HEK293 (cell line): ENCODE measurements at regions not wholly inside any gene's neighbourhood (a gene's known extent, or its start where the extent isn't known, plus 50 kb on each side); places are given as distances from the start of the nearest gene placed in this dataset.

Source experiments
- CTCF ChIP-seq: fragments of 450-650 bp; formaldehyde crosslinking; IDR thresholded peaks from 2 replicates; pipeline ENCODE4 v1.5.1; 2016; ENCODE audit warnings: missing biosample characterization, missing genetic modification characterization
- HIC1 ChIP-seq: fragments of 450-650 bp; formaldehyde crosslinking; IDR thresholded peaks from 2 replicates; pipeline ENCODE4 v1.5.1; 2016; ENCODE audit warnings: missing biosample characterization, missing genetic modification characterization
- HOXC10 ChIP-seq: sonication (generic); formaldehyde crosslinking; IDR thresholded peaks from 2 replicates; pipeline ENCODE4 v1.8.1; 2023; ENCODE audit warnings: mild to moderate bottlenecking, missing genetic modification reagents
- REST ChIP-seq: fragments of 450-650 bp; formaldehyde crosslinking; IDR thresholded peaks from 2 replicates; pipeline ENCODE4 v1.5.1; 2016; ENCODE audit warnings: missing biosample characterization, missing genetic modification characterization
- SETDB1 ChIP-seq: IDR thresholded peaks from one replicate; pipeline ENCODE4 v1.6.1; 2017; ENCODE audit warnings: mild to moderate bottlenecking, low read length, moderate library complexity, mixed read lengths; ENCODE audit not compliant: insufficient read length
- ZNF324 ChIP-seq: fragments of 450-650 bp; formaldehyde crosslinking; IDR thresholded peaks from 2 replicates; pipeline ENCODE4 v1.5.1; 2016; ENCODE audit warnings: missing biosample characterization, missing genetic modification characterization
- ZNF558 ChIP-seq: fragments of 450-650 bp; formaldehyde crosslinking; IDR thresholded peaks from 2 replicates; pipeline ENCODE4 v1.5.1; 2016; ENCODE audit warnings: missing biosample characterization, missing genetic modification characterization
- ZNF561 ChIP-seq: fragments of 450-650 bp; IDR thresholded peaks from 2 replicates; pipeline ENCODE4 v1.5.1; 2018; ENCODE audit warnings: missing biosample characterization, missing genetic modification characterization, borderline replicate concordance
- ZNF785 ChIP-seq: fragments of 450-650 bp; formaldehyde crosslinking; IDR thresholded peaks from 2 replicates; pipeline ENCODE4 v1.5.1; 2016; ENCODE audit warnings: missing biosample characterization, missing genetic modification characterization

- TF ChIP-seq ZNF558 (tag by site-specific recombination) (no peak), HIC1 (tag by site-specific recombination) (no peak), HOXC10 (CRISPR knock-in tag) (no peak), CTCF (tag by site-specific recombination) (no peak), ZNF785 (tag by site-specific recombination) (no peak), REST (tag by site-specific recombination) (no peak), ZNF561 (tag by site-specific recombination) (no peak), ZNF324 (tag by site-specific recombination) (no peak), SETDB1 (no peak)
Measured at GRCh38 chr6:45728674-45729073, 287.0 kb downstream of the CLIC5 start.
